DMS53 treated with DMSO at 0.1 percent for 48 hours (cell line): ENCODE measurements at regions not wholly inside any gene's neighbourhood (a gene's known extent, or its start where the extent isn't known, plus 50 kb on each side); places are given as distances from the start of the nearest gene placed in this dataset.
A peak's percentile ranks its signal among the peaks of the same experiment; 100 is the strongest.

Experiments
- DNase-seq: peaks from one replicate; lab custom pipeline; 2025; ENCODE audit not compliant: unreplicated experiment; lab: John Stamatoyannopoulos, UW

DNA sequence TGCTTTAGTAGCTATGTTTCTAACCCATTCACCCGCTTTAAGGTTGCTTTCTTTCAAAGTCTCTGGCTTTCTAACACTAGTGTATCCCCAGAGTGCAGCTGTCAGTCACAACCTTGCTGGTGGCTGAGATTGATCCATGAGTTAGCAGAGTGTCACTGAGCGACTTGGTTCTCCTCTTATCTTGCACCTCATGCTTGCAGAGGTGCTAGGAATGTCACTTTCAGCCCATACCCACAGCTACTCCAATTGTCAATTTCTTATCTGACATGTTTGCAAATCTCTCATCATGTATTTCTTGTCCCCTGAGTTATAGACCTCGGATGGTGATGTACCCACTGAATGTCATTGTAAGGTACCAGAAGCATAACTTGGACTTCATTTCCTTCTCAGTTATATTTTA lies 1110.2 kb downstream of the GALC start:
- DNase-seq: no peak

DNA sequence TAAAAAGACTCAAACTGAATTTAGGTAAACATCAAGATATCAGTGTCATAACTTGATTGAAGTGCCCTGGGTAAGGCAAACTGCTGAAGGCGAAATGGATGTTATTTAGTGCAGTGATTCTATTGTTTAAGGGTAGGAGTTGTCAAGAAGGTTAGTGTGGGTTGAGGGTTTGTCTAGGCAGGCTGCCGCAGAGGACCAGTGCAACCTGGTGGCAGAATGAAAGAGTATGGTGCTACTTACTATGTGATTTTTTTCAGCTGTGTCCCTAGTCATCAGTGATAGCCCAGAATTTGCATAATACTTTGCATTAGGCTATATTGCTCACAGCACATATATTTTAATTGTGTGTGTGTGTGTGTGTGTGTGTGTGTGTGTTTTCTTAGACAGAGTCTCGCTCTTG lies 1127.0 kb downstream of the GALC start:
- DNase-seq: no peak

DNA sequence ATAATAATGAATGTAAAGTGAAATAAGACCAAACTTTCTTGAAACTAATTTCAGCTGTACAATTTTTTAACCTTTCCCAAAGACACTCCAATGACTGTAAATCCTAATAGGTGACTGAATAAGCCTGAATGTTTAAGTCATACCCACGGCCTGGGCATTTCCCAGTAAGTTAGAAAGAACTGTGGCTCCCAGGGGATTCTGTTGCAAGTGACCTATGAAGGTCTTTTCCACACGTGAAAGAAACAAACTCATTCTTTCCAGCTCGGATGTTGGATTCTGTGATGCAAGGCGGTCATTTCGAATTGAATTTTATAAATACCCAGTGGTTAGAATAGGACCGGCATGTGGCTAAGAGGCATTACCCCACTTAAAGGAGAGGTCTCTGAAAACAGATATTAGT lies 1134.4 kb downstream of the GALC start:
- DNase-seq: no peak

DNA sequence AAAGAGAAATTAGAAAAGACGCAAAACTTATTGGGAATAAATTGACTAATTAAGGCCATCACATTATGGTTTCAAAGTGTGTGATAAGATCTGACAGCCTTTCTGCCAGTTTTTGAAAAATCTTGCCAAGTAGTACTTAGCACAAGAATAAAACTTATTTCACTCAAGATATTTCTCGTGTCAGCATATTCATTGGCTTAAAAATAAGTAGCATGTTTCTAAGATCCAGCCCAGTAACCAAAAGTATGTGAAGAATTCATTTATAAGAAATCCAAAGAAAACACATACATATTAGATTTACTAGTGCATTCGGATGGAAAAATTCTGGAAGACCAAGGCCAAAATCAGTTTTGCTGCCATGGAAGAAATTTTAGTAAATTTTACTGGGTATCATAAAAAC lies 1135.0 kb downstream of the GALC start:
- no peak for DNase-seq

DNA sequence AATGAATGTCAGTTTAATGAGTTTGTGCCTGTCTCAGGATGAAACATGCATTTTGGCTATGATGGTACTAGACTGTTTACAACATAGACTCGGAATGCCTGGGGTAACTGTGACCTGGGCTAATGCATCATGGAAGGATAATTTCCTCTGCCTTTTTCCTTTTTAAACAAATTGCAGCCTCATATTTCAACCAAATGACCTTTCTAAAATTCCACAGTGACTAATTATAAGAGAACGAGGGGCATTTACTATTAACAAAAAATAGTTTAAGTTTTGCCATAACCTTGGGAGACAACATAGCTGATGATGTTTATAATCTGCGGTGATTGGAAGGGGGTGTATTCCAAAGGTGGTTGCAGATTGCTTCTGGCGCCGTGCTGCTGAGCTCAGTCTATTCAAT lies 1140.5 kb downstream of the GALC start:
- no peak for DNase-seq

DNA sequence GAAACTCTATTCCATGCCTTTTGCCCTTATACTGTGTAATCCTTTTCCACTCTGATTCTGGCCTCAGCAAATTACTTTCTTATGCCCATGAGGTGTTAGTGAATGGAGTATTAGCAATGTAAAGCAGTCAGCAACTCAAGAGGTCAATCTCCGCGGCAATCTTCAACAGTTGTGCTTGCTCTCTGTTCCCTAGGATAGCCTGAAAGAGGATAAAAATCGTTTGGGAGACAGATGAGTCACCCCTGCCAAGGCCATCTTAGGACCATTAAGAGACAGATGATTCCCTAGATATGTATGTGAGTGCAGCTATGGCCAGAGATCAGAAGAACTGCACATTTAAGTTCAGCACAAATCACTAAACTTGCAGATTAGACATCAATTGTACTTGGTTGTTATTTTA lies 1145.8 kb downstream of the GALC start:
- DNase-seq: no peak

DNA sequence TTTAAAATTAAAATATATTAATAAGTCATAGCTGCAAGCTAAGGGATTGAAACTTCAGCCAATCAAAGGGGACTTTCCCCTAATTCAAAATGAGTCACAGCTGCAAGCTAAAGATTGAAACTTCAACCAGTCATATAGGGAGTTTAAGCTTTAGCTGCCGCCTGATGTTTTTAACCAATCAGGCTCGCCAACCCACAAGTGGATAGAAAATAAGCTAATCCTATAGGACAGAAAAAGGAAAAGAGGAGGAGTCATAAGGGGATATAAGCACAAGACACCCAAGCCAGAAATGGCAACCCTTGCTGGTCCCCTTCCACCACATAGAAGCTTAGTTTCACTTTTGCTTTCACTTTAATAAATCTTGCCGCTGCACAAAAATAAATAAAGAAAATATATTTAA lies 1154.6 kb downstream of the GALC start:
- DNase-seq: peak; percentile 23

DNA sequence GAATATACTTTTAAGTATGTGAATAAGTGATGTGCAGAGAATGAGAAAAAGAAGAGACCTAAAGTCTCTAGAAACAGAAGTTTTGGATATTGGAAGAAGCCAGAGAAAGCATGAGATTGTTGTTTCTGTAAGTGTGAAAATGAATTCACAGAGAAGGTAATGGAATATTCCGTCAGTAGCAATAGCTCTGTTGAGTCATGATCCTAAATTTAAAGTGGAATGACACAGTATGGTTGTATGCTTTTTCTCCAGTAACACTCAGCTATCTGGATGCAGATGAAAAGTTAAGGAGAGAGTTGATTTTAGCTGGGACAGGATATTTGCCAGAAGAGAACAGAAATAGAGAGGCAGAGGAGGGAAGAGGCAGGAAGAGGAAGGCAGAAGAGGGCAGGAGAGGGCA lies 1166.3 kb downstream of the GALC start:
- DNase-seq: no peak

DNA sequence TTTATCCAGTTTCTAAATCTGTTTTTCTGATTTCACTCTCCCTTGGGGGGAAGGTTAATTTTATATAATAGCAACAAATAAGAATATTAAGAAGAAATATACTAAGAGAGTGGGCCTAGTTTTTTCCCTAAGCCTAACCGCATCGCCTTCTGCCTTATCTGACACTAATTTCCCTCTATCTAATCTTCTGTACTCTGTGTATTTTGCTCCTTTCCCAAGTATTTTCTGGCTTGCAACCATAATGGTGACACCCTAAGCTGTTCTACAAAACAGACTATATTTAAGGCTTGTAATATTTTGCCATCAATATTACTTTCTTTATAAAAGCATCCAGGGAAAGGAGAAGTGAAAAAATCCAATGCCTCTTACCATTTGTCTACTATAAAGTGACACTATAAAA lies 1168.8 kb downstream of the GALC start:
- no peak for DNase-seq

DNA sequence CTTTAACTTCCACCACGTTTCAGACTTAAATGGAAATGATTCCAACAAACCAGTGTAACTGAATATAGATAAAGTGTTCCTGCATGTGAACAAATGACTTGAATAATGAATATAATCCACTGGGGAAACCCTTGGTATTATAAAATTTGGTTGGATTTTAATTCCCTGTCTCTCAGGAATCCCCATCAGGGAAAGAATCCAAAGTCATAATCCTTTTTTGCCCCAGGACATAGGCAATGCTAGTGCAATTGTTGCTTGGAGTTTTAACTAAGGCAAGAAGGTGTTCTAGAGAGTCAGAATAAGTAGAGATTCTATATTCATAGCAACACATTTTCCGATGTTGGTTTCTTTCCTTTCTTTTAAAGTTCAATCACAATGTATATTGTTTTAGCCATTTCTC lies 1169.4 kb downstream of the GALC start:
- no peak for DNase-seq

DNA sequence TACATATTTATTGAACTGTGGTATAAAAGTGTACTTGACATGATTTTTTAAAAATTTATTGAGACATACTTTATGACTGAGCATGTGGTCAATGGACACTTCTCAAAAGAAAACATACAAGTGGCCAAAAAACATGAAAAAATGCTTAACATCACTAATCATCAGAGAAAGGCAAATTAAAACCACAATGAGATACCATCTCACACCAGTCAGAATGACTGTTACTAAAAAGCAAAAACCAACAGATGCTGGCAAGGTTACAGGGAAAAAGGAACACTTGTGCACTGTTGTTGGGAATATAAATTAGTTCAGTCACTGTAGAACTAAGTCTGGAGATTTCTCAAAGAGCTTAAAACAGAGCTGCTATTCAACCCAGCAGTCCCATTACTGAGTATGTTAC lies 1177.6 kb downstream of the GALC start:
- DNase-seq: no peak

DNA sequence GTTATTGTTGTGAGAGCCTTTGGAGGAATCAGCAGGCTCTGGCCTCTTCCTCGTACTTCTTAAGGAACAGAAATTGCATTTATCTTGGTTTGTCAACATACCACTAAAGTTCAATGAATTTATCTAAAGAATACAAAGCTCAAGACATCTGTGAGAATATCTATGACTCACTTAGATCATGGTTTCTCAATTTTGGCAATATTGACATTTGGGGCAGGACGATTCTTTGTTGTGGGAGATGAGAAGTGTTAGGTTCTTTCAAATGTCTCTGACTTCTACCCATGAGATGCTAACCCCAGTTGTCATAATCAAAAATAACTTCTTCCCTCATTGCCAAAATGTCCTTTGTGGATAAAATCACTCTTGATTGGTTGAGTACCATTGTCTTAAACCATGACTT lies 1190.3 kb downstream of the GALC start:
- no peak for DNase-seq

DNA sequence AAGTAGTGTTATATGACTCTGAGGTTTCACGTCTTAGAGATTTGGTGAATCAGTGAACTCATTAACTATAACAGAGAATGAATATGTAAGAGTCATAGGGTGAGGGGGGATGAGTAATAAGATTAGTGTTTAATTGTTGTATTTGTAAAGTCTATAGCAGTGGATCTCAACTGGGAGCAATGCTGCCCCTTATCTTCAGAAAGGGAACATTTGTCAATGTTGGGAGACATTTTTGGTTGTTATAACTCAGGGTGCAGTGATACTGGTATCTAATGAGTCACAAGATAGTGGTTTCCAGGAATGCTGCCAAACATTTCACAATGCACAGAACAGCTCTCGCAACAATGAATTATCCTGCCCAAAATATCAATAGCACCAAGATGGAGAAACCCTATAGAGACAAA lies 1193.7 kb downstream of the GALC start:
- no peak for DNase-seq

DNA sequence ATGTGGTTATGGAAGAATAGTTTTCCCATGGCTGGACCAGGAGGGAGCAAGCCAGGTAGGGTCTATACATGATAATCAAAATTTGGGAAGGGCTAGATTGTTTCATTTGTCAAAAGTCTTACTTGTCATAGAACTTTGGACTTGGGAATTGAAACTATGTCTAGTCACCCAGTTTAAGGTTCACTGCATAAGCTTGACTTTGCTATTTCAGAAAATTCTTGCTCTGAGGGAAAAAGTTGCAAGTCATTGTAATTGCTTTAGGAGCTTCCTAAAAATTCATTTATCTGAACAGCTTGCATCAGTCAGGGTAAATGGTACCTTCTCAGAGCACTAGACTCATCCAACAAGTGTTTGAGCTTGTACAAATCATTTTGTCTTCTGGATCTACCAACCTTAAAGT lies 1194.7 kb downstream of the GALC start:
- no peak for DNase-seq

DNA sequence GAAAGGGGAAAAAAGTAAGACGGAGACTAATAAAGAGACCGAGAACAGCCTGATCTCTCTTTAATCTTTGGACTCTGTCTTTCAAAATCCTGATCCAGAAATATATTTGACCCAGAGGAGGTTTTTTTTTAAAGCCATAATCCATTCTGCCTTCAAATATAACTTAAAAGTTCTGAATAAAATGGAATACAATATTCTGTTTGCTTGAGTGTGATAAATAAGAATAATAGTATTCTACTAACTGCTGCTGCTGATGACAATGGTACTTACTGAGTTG lies 1196.0 kb downstream of the GALC start:
- DNase-seq: no peak

DNA sequence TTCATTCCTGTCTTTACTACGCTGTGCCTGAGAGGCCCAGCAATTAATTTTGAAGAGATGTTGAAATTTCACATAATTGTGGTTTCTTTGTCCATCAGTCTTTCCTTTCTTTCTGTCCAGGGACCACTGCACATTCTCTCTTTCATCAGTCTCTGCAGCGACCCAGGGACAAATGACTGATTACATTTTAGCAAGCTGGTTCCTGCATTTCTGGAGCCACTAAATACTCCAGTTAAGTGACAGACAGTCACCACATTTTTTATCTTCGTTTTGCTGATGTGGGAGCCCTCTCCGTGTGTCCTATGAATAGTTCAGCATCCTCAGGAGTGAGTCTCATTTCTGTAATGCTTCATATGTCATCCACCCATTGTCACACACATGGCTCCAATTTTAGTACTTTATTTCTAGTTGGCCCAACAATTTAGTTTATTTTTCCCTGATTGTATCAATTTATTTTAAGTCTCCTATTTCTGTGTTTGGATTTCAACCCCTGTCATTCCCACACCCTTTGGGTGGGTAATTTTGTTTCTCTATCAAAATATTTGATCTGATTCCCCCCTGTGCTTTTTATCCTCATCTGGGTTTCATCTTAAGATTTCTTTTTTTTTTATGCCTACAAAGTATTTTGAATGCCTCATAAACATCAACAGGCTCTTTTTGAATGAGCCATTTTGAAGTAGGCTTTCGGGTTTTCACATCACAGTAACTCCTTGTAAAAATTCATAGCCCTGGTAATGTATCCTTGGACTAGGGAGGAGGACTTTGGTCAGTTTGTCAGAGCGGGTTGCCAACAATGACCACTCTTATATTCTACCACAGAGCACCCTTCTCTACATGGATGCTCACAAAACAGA lies 1196.5 kb downstream of the GALC start:
- DNase-seq: no peak

DNA sequence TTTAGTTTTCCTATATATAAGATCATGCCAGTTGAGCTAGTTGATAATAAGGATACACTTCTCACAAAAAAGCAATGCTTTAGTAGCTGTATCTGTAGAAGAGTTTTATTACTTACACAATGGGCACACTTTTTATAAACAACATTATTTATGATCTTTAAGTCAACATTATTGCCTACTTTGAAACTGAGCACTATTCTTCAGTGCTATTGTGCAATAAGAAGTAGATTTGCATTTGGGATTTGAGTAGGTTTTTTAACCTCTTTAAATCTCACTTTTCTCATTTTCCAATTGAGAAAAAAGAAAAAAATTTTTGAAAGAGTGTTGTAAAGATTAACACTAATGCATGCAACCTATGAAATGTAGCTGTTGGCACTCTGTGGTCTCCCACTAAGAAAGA lies 1198.3 kb downstream of the GALC start:
- DNase-seq: no peak

DNA sequence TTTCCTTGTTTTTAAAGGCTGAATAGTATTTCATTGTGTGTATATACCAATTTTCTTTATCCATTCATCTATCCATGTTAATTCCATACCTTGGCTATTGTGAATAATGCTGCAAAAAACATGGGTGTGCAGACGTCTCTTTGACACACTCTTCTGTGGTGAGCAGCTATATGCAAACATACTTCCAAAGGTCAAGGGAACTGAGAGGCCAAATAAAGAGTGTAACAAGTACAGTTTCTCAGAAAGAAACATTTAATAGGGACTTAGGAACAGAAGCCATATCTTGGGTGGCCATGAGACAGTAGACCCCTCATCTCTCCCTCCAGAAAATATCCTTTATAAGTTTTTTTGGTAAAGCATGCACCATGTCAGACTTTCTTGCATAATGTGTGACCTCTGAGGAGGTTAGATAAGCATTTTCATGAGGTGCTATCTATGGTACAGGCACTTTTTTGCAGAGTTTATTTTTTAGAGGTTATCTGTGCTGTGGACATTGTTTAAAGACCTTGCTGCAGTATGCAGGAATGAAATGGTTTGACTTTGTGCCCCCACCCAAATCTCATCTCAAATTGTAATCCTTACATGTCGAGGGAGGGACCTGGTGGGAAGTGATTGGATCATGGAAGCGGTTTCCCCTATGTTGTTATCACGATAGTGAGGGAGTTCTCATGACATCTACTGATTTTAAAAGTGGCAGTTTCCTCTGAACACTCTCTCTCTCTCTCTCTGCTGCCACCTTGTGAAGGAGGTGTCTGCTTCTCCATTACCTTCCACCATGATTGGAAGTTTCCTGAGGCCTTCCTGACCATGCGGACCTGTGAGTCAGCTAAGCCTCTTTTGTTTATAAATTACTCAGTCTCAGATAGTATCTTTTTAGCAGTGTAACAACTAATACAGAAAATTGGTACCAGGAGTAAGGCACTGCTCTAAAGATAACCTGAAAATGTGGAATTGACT lies 1202.3 kb downstream of the GALC start:
- DNase-seq: no peak

DNA sequence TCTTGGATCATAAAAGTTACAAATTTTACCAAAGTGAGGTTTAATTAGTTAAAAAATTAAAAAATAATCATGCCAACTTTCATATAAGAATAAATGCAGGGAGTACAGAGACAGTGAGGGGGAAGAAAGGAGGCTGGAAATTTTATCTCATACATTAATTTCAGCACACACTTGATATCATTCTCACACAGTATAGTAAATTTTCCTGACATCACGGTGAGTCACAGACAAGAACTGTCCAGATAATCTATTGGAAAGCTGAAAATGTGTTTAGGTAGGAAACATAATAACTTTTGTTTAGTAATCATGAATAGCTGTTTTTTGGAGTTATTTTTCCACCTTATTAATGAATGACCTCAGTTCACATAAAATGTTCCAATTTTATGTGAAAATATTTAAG lies 1204.8 kb downstream of the GALC start:
- DNase-seq: no peak

DNA sequence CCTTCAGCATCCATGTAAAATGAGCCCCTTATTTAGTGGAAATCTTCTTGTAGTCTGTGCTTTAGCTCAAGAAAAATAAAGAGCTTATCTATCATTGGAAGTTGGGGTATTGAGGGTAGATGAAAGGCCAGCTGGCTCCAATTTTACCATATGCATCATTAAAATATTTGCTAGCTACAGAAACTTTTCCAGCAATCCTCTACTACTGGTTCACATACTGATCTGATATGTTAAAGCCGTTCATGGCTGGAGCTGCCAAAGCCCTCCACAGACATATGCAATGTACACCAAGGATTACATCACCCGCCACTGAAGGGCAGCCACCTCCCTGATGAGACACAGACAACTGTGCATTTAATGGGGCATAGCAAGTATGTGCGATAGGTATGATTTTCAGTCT lies 1205.3 kb downstream of the GALC start:
- DNase-seq: peak; percentile 22

DNA sequence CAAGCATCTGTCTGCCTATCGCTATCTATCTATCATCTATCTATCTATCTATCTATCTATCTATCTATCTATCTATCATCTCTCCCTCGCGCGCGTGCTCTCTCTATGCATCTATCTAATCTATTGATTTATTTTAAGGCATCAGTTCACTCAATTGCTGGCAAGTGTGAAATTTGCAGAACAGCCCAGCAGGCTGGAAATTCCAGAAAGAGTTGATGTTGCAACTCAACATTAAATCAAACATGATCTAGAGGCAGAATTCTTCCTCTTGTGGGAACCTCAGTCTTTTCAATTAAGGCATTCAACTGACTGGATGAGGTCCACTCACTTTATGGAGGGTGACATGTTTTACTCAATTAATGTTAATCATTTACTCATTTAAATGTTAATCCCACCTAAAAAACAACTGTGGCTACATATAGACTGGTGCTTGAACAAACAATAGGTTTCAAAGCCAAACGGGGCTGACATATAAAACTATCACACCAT lies 1210.8 kb downstream of the GALC start:
- DNase-seq: no peak

DNA sequence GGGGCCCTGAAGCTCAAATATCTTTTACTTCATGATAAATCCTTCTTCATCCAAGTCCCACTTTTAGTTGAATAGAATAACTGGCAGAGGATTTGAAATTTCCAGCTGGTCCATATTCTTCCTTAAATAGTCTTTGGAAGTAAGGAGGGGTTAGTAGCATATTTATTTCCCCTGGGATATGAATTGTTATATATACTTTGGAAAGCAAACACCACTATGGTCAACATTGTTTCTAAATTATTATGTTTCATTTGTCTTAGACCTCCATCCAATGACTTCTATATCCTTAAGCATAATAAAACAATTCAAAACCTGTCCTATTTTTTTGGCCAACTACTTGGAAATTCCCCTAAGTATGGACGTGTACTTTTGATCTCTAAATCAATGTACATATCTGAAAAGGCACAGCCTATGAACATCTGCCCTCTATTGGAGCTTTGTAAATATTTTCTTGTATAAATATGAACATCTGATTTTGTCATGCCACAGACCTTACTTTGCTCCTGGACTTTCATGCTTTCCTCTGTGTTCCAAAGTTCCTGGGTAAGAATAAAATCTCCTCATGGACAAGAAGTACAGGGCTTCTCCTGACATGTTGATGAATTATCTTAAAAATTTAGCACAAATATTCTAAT lies 1212.0 kb downstream of the GALC start:
- DNase-seq: no peak
